Epidermal melanocyte (primary cell): ENCODE measurements at regions not wholly inside any gene's neighbourhood (a gene's known extent, or its start where the extent isn't known, plus 50 kb on each side); places are given as distances from the start of the nearest gene placed in this dataset.

Experiments
- DNase-seq: peaks from one replicate; pipeline ENCODE4 v3.0.0; 2011; ENCODE audit warnings: low spot score; ENCODE audit not compliant: insufficient read length

DNA sequence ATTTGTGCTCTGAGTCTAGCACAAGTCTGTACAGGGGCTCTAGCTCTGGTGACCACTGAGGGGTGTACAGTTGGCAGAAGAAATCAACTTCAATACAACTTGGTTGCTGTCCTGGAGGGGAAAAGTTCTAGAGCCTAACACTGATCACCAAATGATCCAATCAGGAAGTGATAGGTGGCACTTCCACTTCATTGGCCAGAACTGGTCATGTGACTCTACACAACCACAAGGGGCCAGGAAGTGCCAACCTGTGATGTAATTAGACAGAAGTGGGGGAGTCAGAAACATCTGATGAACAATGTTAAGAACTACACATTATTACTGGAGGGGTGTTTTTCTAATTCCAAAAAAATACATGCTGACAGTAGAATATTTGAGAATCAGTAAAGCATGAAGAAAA, 401.6 kb downstream of the VRK1 start:
- DNase-seq, result no peak

GRCh38 chr14:97200245-97200644, 403.1 kb downstream of the VRK1 start:
- DNase-seq, result no peak

GRCh38 chr14:97206916-97207315, 409.7 kb downstream of the VRK1 start:
- DNase-seq, result no peak

- DNase-seq, result no peak
These were observed 413.0 kb downstream of the VRK1 start for GRCh38 chr14:97210202-97210601.

- DNase-seq, result no peak
These were observed 415.2 kb downstream of the VRK1 start for GRCh38 chr14:97212399-97212798.

GRCh38 chr14:97213720-97214119, 416.5 kb downstream of the VRK1 start:
- DNase-seq, result no peak

DNA sequence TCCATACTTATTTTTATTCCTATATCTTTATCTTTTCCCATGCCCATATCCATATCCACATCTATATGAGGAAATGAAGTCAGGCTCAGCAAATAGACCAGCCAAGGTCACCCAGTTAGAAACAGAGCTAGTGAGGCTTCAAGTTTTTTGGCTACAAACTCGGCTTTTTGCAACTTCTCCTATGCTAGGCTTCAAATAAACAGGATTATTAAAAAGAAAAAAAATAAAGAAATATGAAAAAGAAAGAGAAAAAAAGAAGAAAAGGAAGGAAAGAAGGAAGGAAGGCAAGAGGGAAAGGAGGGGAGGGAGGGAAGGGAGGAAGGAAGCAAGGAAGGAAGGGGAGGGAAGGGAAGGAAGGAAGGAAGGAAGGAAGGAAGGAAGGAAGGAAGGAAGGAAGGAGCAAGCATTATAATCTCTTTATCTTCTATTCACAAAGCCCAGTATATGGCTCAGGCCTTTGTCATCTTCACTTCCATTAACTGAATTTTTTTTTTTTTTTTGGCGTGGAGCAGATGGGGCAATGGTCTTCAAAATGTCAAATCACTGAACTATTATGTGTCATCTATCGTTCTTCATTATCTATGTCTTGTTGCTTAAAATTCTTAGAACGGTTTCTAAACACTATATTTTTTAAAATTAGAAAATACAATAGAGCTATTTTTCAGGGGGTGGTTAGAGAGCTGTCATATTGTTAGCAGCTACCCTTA, 418.2 kb downstream of the VRK1 start:
- DNase-seq, result no peak

DNA sequence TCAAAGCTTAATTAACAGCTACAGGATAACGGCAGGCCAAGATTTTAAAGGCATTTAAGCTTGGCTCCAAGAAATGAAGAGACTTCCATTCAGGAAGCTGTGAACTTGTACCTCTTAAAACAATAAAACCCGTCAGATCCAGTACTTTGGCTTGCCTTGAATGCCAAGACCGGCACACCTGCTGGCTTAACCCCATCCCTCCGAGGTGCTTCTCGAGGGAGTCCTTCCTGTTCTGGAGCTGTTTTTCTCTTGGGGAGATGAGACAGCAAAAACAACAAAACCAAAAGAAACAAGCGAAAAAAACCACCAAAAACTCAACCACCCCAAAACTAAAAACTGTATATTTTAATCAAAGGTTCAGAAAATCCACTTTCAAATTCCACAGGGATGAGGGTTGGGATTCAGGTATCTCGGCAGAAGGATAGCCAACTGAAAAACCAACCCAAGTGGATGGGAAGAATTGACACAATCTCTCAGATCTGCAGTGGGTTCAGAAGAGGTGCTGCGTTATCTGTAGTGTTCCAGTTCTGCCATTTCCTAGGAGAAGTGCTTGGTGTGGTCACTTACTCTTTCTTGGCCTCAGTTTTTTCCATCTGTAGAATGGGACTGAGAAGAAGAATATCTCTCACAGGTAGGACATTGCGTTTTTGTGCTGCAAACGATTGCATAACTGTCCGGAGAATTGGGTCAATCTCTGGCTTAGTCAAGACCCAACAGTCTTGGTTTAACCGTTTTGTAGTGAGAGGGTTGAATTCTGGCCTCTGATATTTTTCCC, 420.1 kb downstream of the VRK1 start:
- DNase-seq, result no peak

GRCh38 chr14:97218274-97218673, 421.1 kb downstream of the VRK1 start:
- DNase-seq, result no peak

- no peak for DNase-seq
These were observed 421.7 kb downstream of the VRK1 start for GRCh38 chr14:97218691-97219430.

GRCh38 chr14:97219431-97220017, 422.3 kb downstream of the VRK1 start:
- no peak for DNase-seq

- DNase-seq, result no peak
These were observed 424.5 kb downstream of the VRK1 start for GRCh38 chr14:97221572-97222285.

DNA sequence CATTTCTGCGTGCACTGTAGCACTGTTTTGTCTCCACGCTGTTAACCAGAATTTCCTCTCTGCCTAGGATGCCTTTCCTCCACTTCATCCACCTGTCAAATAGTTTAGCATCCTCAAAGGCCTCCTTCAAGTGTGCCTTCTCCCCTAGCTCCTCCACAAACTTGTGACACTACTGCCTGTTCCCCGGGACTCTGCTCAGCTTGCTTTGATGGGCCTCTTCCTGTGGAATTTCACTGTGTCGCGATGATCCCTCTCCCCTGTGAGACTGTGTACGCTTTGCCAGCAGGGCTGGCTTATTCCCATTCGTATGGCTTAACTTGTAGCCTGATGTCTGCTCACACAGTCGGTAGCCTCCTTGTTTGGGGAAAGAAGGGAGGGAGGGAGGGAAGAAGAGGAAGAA, 426.8 kb downstream of the VRK1 start:
- no peak for DNase-seq

DNA sequence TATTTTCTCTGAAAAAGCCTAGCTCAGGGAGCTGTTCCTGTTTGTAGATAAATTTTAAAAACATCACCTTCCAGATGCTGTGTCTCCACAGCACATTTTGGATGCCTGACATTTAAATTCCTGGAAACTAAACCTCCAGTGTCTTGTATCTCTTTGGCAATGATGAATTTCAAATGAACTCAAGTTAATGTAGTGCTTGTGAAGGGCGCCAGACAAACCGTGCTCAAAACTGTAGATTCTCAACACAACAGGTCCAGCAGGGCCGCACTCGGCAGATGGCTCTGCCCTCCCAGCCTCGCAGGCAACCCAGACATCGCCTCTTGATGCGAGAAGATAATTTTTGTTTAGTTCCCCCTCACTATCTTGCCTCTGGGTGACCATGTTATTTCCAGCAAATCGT, 432.9 kb downstream of the VRK1 start:
- DNase-seq, result no peak

DNA sequence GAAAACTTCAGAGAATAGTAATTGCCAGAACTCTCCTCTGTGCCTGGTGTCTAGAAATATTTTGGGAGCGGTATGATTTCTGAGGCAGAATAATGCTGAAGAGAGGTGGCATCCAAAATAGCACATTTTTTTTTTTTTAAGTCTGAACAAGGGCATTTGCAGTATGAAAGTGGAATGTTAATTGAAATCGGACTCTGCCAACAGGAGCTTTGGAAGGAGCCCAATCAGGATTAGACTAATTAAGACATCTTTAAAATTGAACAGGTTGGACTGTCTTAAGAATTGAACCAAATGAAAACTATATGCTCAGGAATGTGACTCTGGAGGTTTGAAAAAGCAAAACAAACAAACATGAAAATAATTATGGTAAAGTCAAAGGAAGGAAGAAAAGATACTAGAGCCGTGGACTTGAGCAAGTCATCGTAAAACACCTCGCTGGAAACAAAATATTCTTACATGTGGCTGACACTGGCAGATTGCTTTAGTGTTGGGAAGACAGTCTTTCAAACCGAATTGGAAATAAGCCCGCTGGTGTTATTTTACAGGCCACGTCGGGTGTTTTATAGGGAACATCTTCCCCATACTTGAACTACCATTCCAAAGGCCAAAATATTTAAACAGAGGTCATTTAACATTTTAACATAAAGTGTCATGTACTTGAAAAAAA, 436.3 kb downstream of the VRK1 start:
- no peak for DNase-seq

- no peak for DNase-seq
These were observed 449.5 kb downstream of the VRK1 start for GRCh38 chr14:97246648-97247047.

DNA sequence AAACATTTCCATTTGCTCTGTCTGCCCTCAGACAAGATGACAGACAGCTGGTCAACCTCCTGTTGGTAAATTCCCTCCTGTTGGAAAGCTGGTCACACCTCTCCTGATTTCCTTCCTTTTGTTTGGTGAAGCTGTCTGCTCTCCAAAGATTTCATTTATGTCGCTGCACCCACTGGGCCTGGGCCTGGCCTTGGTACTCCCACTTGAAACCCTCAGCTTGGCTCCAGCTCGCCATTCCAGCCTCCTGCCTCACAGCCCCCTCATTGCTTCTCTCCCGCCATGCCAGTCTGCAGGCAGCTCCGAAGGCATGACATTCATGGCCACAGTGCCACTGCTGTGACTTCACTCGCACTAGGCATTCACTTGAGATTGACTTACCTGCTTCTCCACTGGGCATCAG, 451.8 kb downstream of the VRK1 start:
- no peak for DNase-seq

- DNase-seq, result no peak
These were observed 453.7 kb downstream of the VRK1 start for GRCh38 chr14:97250931-97251330.

- DNase-seq, result no peak
These were observed 454.4 kb downstream of the VRK1 start for GRCh38 chr14:97251491-97252155.

DNA sequence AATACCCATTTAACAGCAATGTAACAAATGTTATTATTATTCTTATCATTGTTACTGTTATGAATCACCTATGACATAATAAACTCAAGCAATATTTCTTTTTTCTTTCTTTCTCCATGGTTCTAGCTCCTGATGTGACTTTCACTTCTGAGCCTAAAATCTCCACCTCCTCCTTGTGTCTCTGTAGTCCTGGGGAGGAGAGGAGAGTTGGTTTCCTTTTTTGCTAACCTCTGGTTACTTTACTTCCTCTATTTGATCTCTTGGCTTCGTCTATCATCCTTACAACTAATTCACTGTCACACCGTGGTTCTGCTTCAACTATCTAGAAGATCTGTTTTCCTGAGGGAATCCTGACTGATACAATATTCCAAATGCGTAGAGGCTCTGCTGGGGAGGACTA, 456.6 kb downstream of the VRK1 start:
- DNase-seq, result no peak
